GM12878 (cell line): ENCODE measurements at regions not wholly inside any gene's neighbourhood (a gene's known extent, or its start where the extent isn't known, plus 50 kb on each side); places are given as distances from the start of the nearest gene placed in this dataset.

Source experiments
- ATAC-seq: fragments of 200-7000 bp; cut with Tn5 transposase; 3 replicates; pipeline ENCODE4 v1.9.1; 2020; ENCODE audit warnings: mild to moderate bottlenecking, moderate library complexity
- BruUV-seq: library from RNA; stranded (reverse); fragments of 400-500 nt; replicated peaks from 2 replicates; lab custom pipeline; 2021; lab: Mats Ljungman, UMichigan
- CTCF ChIA-PET: fragments of 300-600 bp; sonication (Branson Sonifier 250); formaldehyde crosslinking; extraction: SDS; loops from one replicate; lab custom pipeline; 2021; ENCODE audit warnings: inconsistent platforms; lab: Yijun Ruan, JAX
- POLR2A ChIA-PET: fragments of 350-600 bp; formaldehyde crosslinking; extraction: SDS; loops from one replicate; lab custom pipeline; 2021; ENCODE audit warnings: inconsistent platforms; lab: Charles Lee
- RAD21 ChIA-PET: fragments of 300-600 bp; sonication (Branson Sonifier 250); formaldehyde crosslinking; loops from one replicate; lab custom pipeline; 2023; ENCODE audit warnings: antibody characterized with exemption; ENCODE audit not compliant: unreplicated experiment; lab: Charles Lee
- SMC1A ChIA-PET: fragments of 300-600 bp; sonication (Branson Sonifier 250); formaldehyde crosslinking; loops from one replicate; lab custom pipeline; 2023; ENCODE audit not compliant: unreplicated experiment, uncharacterized antibody; lab: Charles Lee
- DNase-seq: peaks from one replicate; pipeline ENCODE4 v3.0.0-alpha.2; 2011; ENCODE audit warnings: low read depth, low spot score
- FAIRE-seq: peaks from 3 replicates; lab custom pipeline; 2011; peaks lifted over from hg19 to GRCh38; lab: Jason Lieb, UNC
- H2AFZ ChIP-seq: 2 replicates; pipeline ENCODE4 v1.6.0; 2011; ENCODE audit warnings: low read depth, low read length, control low read depth; ENCODE audit not compliant: control insufficient read depth
- H3K27ac ChIP-seq: 2 replicates; pipeline ENCODE4 v1.5.1; 2011; ENCODE audit warnings: control low read depth; ENCODE audit not compliant: control insufficient read depth, insufficient read depth
- H3K27me3 ChIP-seq, 2 experiments: replicated peaks in 1 of 2; 2 replicates each; pipeline versions ENCODE4 v1.6.0 to v1.6.1; 2011; ENCODE audit warnings: low read length in 1 of 2; ENCODE audit not compliant: control insufficient read depth in 2 of 2, insufficient read depth in 2 of 2
- H3K36me3 ChIP-seq, 2 experiments: 2 replicates each; pipeline ENCODE4 v1.5.1; 2011; ENCODE audit warnings: low read length in 1 of 2; ENCODE audit not compliant: control insufficient read depth in 2 of 2, insufficient read depth in 2 of 2
- H3K4me1 ChIP-seq: 2 replicates; pipeline ENCODE4 v1.6.1; 2011; ENCODE audit warnings: mild to moderate bottlenecking, low read length, moderate library complexity, mixed read lengths; ENCODE audit not compliant: control insufficient read depth, insufficient read depth
- H3K4me2 ChIP-seq: 2 replicates; pipeline ENCODE4 v1.6.0; 2011; ENCODE audit warnings: control low read depth; ENCODE audit not compliant: control insufficient read depth, insufficient read depth
- H3K4me3 ChIP-seq: fragments of 200-600 bp; sonication (generic); 2 replicates; pipeline ENCODE4 v1.5.1; 2016
- H3K79me2 ChIP-seq: 2 replicates; pipeline ENCODE4 v1.6.0; 2011; ENCODE audit warnings: low read length; ENCODE audit not compliant: control insufficient read depth, insufficient read depth
- H3K9ac ChIP-seq: 2 replicates; pipeline ENCODE4 v1.8.0; 2011; ENCODE audit warnings: low read length, control low read depth, mixed read lengths; ENCODE audit not compliant: control insufficient read depth, insufficient read depth
- H3K9me3 ChIP-seq: replicated peaks from 3 replicates; pipeline ENCODE4 v1.5.1; 2011; ENCODE audit warnings: mild to moderate bottlenecking, low read length; ENCODE audit not compliant: control insufficient read depth, insufficient read depth
- H4K20me1 ChIP-seq: 2 replicates; pipeline ENCODE4 v1.6.0; 2011; ENCODE audit not compliant: control insufficient read depth, insufficient read depth
- BHLHE40 ChIP-seq, 2 experiments: fragments of 450-650 bp in 1 of 2; IDR thresholded peaks; 2 replicates each; pipeline ENCODE4 v1.6.1; 2011 to 2017; ENCODE audit warnings: low read depth in 2 of 2, borderline replicate concordance in 1 of 2, improper control_type of control experiment in 1 of 2, low read length in 1 of 2, mild to moderate bottlenecking in 1 of 2
- NFXL1 ChIP-seq: fragments of 450-650 bp; IDR thresholded peaks from 2 replicates; pipeline ENCODE4 v1.6.1; 2017; ENCODE audit warnings: antibody characterized with exemption, mild to moderate bottlenecking, borderline replicate concordance
- NR2F1 ChIP-seq: fragments of 450-650 bp; conservative IDR thresholded peaks from 2 replicates; pipeline ENCODE4 v1.6.1; 2017; ENCODE audit warnings: mild to moderate bottlenecking
- POLR2AphosphoS5 ChIP-seq: IDR thresholded peaks from 2 replicates; pipeline ENCODE4 v1.6.1; 2011; ENCODE audit warnings: mild to moderate bottlenecking, low read length, inconsistent platforms
- USF2 ChIP-seq: IDR thresholded peaks from 2 replicates; pipeline ENCODE4 v1.6.1; 2011; ENCODE audit warnings: low read depth, low read length, improper control_type of control experiment, borderline replicate concordance
- YY1 ChIP-seq: IDR thresholded peaks from 2 replicates; pipeline ENCODE4 v1.6.1; 2011; ENCODE audit warnings: low read depth, mild to moderate bottlenecking, low read length
- ZBTB40 ChIP-seq: fragments of 450-650 bp; IDR thresholded peaks from 2 replicates; pipeline ENCODE4 v1.6.1; 2016; ENCODE audit warnings: mild to moderate bottlenecking, moderate library complexity, borderline replicate concordance
- WGBS: methylation state at CpG from one replicate; pipeline ENCODE4 v1.1.6; 2016; ENCODE audit warnings: low lambda C conversion rate; ENCODE audit not compliant: insufficient replicate concordance, insufficient coverage; ENCODE audit errors: missing lambda C conversion rate; 5-methylcytosine and 5-hydroxymethylcytosine counted together
- in situ Hi-C: fragments of 300-500 bp; cut with MboI; formaldehyde crosslinking; loops from 9 replicates; pipeline ENCODE4 v1.14.3; 2018; ENCODE audit warnings: mixed read lengths
- intact Hi-C: fragments of 100-400 bp; cut with micrococcal nuclease; formaldehyde crosslinking; loops from one replicate; pipeline ENCODE4 v1.14.2; 2022; ENCODE audit not compliant: unreplicated experiment
- TF ChIP-seq, protein P1 (sequence below): fragments of 450-650 bp; formaldehyde crosslinking; IDR thresholded peaks from 2 replicates; pipeline ENCODE4 v1.4.0; 2022; ENCODE audit warnings: mild to moderate bottlenecking, moderate library complexity

- TF ChIP-seq YY1, result no peak
- no peak for TF ChIP-seq NR2F1
These were observed 1032.4 kb downstream of the TBC1D22A start (continued) for GRCh38 chr22:47794851-47795250.

- WGBS, result 25% methylated on average over 20 of the region's 20 CpGs
- in situ Hi-C loops (no loop called here), intact Hi-C loops (no loop called here)
- Histone ChIP-seq H3K9ac (no peak overlapping the region), H3K4me2 (no peak overlapping the region), H2AFZ (no peak overlapping the region), H3K4me1 (no peaks in the 10 kb centered on the region), H3K4me3 (no peak overlapping the region), H3K79me2 (no peaks in the 10 kb centered on the region), H3K9me3 (no peaks in the 10 kb centered on the region; the same call in 2 of the 3 replicates), H3K27me3 (no peaks in the 10 kb centered on the region), H3K36me3 (no peaks in the 10 kb centered on the region), H3K27ac (no peak overlapping the region), H4K20me1 (no peaks in the 10 kb centered on the region)
- ChIA-PET SMC1A (no interaction called here), CTCF (no interaction called here), RAD21 (no interaction called here), POLR2A (no interaction called here)
- FAIRE-seq, result no peak
- no peak for ATAC-seq
- BruUV-seq, result no TSS peak
- DNase-seq, result no peak
- no peak for TF ChIP-seq ZBTB40
- no peak for TF ChIP-seq POLR2AphosphoS5
- TF ChIP-seq BHLHE40 (IDR thresholded peaks at IDR 0.05; ENCODE audit: borderline replicate concordance in 1 of 2, low read depth in 2 of 2, low read length in 1 of 2), result no peak
- TF ChIP-seq, protein P1, sequence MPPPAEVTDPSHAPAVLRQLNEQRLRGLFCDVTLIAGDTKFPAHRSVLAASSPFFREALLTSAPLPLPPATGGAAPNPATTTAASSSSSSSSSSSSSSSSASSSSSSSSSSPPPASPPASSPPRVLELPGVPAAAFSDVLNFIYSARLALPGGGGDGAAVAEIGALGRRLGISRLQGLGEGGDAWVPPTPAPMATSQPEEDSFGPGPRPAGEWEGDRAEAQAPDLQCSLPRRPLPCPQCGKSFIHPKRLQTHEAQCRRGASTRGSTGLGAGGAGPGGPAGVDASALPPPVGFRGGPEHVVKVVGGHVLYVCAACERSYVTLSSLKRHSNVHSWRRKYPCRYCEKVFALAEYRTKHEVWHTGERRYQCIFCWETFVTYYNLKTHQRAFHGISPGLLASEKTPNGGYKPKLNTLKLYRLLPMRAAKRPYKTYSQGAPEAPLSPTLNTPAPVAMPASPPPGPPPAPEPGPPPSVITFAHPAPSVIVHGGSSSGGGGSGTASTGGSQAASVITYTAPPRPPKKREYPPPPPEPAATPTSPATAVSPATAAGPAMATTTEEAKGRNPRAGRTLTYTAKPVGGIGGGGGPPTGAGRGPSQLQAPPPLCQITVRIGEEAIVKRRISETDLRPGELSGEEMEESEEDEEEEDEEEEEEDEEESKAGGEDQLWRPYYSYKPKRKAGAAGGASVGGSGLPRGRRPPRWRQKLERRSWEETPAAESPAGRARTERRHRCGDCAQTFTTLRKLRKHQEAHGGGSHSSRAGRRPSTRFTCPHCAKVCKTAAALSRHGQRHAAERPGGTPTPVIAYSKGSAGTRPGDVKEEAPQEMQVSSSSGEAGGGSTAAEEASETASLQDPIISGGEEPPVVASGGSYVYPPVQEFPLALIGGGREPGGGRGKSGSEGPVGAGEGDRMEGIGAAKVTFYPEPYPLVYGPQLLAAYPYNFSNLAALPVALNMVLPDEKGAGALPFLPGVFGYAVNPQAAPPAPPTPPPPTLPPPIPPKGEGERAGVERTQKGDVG (CRISPR knock-in tag), result no peak
- TF ChIP-seq NFXL1, result no peak
- TF ChIP-seq USF2, result no peak
These were observed 1031.1 kb downstream of the TBC1D22A start for GRCh38 chr22:47793304-47794101.
